GM18907 (cell line): ENCODE measurements at regions not wholly inside any gene's neighbourhood (a gene's known extent, or its start where the extent isn't known, plus 50 kb on each side); places are given as distances from the start of the nearest gene placed in this dataset.

Experiments used
- ATAC-seq: cut with Tn5 transposase; IDR thresholded peaks from one replicate; pipeline ENCODE4 v1.9.1; 2021; ENCODE audit warnings: mild to moderate bottlenecking, moderate library complexity; ENCODE audit not compliant: unreplicated experiment

DNA sequence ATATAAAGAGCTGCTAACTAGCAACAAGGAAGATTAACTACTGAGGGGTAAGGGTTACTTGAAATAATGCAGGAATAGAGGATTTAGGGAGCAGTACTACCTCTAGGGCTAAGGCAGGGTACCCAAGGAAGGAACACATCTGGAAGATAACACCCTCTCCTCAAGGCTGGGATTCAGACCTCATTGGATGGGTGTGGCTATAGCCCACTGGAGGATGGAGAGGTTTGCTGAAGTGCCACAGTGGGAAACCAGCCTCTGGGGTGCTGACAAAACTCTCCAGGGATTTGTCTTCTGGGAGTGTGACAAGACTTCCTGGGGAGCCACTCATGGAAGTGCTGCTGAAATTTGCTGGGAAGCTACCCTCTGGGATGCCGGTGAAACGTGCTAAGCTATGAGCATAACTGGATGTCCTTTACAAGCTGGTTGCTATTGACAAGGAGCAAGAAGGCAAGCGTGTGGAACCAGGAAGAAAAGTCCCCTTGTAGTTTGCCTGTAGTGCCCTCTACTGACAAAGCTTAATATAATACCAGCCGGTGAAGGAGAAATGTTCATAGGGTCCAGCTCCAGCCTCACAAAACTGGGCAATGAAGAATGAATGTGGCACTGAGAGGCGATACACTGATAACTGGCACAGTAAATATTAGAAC lies 122.8 kb upstream of the USP24 start:
- peak; percentile 66 for ATAC-seq

DNA sequence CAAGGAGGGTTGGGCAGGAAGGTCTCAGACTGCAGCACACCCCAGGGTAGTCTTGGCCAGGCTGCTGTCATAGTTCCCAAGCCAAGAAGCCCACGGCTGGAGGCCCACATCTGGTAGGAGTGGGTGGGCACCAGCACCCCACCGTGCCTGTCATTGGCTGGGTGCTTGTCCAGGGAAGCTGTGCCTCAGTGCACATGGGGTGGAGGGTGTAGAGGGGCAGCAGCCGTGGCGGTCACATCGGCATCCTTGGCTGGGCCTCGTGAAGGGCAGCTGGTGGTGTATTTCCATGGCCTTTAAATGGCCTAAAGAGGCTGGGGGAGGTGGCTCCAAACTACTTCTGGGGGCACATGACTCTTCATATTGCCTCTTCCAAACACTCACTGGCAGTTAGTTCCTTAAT lies 119.6 kb upstream of the USP24 start:
- no peak for ATAC-seq

DNA sequence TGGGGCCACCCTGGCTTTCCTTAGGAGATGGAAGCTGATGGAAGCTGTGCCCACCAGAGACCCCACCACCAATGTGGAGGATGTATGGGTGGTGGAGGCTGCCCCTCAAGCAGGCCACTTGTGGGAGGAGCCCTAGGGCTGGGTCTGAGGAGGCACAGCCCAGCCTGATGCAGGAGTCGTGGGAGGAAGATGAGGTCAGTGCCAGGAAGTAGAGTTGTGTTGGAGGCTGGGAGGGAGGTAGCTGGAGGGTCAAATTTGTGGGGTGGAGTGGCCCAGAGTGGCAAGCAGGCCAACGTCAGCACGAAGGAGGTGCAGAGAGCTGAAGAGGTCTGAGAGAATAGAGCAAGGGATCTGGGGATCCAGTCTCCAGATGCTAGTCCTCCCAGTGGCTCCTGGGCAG lies 119.0 kb upstream of the USP24 start:
- ATAC-seq, result no peak

DNA sequence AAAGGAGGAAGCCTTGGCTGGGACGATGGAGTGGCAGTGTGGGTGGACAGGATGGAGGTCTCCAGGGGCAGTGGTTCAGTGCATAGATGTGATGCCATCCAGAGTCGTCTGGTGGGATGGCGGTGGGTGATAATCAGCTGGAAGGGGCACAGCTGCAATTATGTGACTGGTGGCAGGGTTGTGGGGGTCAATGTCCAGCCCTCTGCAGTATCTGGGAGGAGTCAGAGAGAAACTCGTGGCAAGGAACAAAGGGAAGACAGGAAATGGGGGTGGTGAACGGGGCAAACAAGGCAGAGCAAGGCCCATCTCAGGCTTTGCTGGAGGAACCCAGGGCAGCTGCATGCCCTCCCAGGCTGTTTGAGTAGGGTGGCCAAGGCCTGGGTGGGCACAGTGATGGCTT lies 118.3 kb upstream of the USP24 start:
- ATAC-seq, result no peak

DNA sequence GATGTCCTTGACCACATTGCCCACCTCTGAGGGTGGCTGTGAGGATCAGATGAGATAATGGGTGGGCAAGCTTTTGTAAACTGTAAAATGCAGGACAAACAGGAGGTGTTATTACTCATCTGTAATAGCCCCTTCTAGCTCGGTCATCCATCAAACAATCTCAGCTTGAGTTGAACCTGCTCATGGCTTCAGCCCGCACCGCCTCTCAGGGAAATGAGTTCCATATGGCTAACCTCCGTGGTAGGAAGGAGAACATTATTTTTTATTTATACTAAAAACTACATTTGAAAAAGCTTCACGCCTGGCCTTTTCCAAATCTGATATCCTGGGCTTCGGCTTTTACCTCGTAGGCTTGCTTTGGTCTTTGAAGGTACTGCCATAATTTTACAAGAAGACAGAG lies 116.2 kb upstream of the USP24 start:
- ATAC-seq, result no peak

DNA sequence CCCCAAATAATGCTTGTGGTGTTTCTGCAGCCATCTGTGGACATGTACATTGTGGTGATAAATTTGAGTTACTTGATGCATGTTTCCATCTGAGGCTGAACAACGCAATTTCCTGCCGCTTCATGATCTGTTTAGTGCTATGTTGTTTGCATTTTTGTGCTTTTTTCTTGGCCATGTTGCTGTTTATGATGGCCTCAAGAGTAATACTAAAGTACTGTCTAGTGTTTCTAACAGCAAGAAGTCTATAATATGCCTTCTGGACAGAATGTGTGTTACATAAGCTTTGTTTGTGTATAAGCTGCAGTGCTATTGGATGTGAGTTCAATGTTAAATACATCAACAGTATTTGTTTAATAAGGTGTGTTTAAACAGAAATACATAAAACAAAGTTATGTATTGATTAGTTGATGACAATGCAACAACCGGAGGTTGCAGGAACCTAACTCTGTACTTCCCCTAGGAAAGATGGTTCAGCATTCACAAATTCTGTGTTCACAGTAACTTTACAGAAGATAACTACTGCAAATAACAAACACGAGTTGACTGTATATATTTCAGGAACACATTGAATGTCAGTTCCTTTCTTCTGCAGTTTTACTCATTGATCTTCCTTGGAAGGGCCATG lies 114.8 kb upstream of the USP24 start:
- ATAC-seq, result no peak

DNA sequence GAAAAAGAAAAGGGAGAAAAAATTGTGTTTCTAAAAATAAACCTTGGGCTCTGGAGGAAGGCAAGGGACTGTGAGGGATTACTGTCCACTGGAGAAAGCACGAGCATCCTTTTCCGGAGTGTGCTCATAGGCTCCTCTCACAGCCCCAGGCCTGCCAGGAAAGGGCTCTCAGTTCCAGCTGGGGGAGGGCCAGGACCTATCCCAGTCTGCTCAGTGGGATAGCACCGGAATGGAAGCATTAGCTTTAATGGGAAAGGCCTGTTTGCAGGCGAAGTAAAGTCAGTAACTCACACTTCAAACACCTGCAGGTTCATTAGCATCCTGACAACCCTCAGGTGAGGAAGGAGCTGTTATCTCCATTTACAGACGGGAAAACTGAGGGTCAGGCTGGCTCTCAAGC lies 113.9 kb upstream of the USP24 start:
- ATAC-seq, result no peak

DNA sequence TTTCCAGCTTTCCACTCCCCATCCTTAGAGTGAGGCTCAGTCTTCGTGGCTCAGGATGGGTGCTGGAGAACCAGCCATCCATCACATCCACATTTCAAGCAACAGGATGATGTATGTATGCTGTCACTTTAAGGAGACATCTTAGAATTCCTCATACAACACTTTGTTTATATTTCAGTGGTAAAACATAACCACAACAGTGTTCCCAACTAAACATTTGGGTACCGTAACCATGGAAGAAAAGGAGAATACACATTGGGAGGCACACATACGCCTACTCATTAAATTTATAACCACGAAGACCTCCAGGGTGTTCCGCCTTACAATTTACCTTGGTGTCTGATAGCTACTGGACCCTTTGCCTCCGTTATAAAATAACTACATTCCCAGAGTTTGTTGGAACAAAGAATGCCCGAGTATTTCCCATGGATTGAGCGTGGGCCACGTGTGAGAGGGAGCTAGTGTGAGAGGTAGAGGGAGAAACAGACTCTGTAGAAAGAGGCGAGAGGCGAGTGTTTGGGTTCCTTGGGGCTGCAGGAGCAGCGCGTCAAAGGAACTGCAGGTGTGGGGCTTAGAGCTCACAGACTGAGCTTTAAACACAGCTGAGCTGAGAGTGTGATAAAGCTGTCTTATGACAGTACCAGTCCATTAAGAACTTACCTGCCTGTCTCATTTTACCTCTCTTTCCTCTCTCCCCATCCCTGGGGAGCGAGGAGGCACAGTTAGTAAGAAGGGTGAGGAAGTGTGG lies 111.5 kb upstream of the USP24 start:
- no peak for ATAC-seq

DNA sequence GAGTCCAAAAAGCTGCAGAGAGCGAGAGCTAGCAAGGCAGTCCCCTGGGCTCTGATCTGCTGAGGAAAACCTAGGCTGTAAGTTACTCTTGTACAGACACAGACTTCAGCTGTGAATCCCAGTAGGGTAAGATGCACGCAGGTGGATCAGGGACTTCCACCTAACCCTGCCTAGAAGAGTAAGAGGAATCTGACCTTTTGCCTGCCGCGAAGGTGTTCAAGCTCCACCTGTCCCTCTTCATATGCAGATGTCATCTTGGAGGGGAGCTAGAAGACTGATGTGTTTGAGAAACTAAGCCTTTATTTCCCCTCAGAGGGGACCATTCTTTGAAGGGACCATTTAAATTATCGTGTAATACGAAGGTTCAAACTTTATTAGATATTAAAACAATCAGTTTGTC lies 108.6 kb upstream of the USP24 start:
- no peak for ATAC-seq

DNA sequence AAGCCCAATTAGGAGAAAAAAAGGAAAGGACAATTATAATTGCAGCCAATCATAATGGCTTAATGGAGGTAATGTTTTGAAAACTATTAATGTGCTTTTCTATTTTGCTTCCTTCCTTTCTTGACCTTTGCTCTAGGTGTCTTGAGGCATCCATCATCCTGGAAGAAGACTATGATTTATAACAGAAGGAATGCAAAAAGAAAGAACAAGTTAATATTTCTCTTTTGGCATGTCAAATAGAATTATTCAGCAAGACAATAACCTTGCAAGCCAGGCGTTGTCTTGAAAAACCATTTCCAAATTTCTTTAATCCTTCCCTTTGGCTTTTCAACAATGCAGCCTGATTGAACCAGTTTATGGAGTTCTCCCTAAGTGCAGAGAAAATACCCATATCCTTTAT lies 107.7 kb upstream of the USP24 start:
- no peak for ATAC-seq

DNA sequence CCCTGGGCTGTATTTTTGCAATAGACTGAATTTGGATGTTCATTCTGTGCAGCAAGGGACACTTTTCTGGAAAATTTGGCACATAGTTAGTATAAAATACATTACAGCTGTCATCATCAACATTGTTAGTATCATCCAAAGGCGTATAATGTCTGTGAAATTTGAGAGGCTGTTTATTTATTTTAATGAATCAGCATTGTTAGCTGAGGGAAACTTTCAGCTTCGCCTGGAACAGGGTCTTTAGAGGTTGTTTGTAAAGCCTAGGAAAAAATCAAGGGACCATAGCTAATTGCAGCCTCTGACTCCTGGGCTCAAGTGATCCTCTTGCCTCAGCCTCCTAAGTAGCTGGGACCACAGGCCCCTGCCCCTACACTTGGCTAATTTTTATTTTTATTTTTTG lies 106.8 kb upstream of the USP24 start:
- no peak for ATAC-seq

DNA sequence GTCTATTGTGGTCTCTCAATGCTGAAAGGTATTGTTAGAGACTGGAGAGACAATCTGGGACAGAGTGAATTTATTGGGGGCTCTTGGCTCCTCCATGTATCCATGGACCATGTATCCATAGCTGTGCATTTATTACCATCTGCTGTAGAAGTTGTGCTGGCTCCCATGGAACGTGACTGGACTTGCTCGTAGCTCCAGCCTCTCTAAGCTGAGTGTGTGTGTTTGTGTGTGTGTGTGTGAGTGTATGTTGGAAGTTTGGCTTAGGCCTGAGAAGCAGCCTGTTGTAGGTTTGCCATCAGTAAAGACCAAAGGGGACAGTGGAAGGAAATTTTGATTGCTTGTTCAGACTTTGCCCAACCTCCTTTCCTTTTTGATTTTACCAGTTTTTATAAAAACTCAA lies 105.7 kb upstream of the USP24 start:
- ATAC-seq, result no peak

DNA sequence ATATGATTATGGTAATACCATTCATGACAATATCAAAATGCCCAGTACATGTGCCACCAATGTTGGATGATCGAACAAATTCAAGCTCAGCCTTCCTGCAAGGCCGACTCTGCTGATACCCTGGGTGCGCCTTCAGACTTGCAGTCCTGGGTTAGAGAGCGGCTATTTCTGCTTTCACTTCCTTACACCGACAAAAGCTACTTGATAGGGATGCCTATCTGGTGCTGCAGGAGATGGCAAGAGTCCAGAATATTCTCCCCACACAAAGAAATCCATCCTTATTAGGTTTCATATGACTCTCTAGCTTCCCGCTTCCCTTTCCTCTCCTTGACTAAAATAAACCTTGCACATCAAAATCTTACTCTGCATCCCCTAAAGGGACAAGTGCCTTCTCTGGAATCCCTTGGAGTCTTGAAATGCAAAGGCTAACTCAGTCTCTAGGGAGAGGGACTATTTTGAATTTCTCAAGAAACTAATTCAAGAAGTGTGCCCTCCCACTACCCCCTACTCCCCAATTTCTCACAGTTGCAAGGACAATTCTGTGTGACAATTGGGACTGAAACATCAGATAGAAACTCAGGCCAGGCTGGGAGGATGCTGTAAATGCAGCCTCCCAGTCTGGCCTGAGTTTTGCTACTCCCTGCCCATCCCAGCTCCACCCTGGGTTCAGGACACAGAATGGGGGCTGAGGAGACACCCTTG lies 103.1 kb upstream of the USP24 start:
- no peak for ATAC-seq

DNA sequence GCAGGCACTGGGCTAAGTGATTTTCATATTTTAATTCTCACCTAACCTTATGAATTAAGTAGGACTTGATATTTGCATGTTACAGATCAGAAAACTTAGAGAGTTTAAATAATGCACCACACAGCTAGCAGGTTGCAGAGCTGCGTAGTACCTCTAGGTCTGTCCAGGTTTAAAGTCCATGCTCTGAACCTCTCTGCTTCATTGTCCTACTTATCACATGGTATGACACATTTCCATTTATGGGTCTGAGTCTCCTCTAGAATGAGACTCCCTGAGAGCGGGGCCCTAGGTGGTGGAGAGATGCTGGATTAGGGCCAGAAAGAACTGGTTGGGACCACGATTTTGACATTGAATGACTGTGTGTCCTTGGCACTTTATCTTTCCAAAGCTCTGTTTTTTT lies 102.5 kb upstream of the USP24 start:
- ATAC-seq, result no peak

DNA sequence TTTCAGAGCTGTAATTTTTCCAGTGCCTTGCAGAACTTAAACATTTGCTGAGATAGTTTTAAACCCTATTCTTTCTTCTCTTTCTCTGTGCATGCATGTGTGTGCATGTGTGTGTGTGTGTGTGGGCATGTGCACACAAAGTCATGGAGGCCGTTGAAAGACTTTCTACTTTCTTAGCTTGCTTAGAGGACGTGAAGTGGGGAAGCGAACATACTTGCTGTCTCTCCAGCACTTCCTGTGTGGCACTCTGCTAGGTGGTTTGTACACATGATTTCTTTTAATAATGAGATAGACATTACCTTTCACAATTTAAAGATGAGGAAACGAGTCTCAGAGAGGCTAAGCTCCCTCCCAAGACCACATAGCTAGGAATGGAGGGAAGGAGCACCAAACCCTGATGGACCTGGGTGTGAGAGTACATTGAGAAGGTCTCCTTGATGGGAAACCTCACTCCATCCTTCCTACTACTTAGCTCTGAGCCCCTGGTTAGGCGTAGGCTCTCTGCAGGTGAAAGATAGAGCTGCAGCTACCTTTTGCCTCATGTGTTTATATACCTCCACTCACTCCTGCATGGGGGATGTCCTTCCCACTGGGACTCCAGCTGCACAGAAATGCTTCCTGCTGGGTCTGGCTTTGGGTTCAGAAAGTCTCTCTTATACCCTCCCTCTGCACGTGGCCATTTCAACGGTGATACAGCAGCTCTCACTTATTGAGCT lies 101.9 kb upstream of the USP24 start:
- no peak for ATAC-seq

DNA sequence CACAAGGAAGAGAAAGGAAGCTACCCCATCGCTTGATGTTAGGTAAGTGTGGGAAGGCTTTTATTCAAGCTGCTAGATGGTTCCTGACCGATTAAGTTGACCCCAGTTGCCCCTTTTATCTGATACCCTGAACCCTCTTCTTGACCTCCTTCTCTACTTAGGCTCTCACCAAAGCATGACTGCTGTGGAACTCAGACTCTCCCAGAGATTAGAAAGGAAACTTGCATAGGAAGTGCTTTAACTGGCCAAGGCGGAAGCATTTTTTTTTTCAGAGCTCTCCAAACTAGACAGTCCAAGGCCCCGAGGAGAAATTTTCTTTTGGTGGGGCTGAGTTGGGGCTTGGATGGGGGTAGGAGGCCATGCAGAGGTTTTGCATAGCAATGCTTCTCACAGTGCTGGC lies 101.3 kb upstream of the USP24 start:
- ATAC-seq, result no peak

DNA sequence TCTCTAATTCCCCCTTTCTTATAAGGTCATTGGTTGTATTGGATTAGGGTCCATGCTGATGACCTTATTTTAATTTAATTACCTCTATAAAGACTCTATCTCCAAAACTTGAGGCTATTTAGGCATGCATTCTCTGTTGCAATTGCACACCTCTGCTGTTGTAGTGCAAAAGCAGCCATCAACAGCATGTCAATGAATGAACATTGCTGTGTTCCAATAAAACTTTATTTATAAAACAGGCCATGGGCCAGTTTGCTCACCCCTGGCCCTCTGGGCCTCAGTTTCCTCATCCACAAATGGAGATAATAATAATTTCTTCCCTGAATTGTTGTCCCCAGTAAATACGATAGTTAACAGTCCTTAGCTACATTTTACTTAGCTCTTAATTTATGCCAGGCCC lies 100.4 kb upstream of the USP24 start:
- ATAC-seq, result no peak

DNA sequence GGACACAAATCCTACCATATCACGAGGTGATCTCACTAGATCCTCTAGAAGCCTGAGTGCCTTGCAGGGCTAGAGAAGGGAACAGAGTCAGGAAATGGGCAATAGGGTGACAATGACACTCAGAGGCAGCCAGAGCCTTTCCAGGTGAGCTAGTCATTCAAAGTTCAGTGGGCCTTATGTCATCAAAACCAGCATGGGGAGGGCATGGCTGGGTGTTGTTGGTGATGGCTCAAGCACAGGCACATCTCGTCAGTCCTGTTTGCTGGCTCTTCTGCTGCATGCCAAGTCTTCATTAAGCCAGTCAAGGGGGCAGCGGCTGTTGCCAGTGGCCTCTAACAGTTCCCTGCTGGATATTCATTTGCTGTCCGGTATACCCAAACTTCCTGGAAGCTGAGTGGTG lies 99.6 kb upstream of the USP24 start:
- no peak for ATAC-seq

DNA sequence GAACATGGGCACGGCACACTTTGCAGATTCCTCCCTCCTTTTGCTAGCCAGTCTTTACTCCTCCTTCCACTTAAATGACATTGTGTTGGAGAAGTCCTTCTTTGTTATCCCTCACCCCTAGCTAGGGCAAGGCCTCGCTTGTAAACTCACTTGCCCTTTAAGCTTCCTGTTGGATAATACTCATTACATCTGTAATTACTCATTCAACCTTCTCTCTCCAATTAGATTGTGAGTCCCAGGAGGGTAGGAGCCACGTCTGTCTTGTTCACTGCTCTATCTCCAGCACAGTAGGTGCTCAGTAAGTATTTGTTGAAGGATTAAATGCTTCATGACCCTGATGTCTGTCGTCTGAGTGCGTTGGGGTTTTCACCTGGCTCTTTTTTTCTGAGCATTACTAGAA lies 98.7 kb upstream of the USP24 start:
- no peak for ATAC-seq

DNA sequence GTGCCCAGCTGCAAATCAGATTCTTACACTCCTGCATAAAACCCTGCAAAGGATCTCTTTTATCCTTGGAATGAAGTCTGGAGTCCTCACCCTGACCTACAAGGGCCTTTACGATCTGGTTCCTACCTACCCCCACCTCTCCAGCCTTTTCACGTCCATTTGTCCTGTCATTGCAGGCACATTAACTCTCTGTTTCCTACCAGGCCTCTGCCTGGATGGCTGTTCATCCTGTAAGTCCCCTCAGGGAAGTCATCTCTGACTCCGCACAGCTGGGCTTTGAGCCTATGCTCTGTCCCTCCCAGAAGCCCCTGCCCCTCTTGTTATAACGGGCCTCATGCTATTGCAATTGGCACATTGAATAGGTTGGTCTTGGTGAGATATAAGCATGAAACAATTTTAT lies 96.8 kb upstream of the USP24 start:
- no peak for ATAC-seq

DNA sequence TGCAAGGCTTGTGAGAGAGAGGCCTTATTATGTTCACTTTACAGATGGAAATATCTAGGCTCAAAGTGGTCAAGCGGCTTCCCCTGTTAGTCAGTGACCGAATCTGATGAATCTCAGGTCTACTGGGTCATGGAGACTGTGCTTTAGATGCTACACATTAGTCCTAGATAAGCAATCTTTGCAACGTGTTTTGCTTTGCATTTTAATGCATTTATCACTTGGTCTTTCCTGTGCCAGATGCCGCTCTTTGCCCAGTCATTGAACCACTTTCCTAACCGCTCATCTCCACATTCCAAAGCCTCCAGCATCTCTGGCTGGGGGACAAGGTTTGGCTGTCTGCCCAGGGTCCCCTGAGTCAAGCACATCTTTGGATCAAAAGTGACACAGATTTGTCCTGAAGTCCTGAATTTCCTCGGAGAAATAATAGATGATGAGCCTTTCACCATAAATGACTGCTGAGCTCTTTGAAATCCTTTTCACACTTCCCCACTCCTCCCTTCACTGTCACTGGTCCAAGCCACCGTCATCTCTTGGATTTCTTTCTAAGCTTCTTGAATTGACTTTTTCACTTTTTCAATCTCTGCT lies 96.0 kb upstream of the USP24 start:
- ATAC-seq, result no peak
